Activated CD8-positive, alpha-beta memory T cell treated with anti-CD3 and anti-CD28 coated beads for 4 hours (primary cell): ENCODE measurements at regions not wholly inside any gene's neighbourhood (a gene's known extent, or its start where the extent isn't known, plus 50 kb on each side); places are given as distances from the start of the nearest gene placed in this dataset.

Experiments
- DNase-seq, 2 donors: peaks; one replicate each; pipeline ENCODE4 v3.0.0-alpha.2; 2020; ENCODE audit warnings: low read depth in 2 of 2

DNA sequence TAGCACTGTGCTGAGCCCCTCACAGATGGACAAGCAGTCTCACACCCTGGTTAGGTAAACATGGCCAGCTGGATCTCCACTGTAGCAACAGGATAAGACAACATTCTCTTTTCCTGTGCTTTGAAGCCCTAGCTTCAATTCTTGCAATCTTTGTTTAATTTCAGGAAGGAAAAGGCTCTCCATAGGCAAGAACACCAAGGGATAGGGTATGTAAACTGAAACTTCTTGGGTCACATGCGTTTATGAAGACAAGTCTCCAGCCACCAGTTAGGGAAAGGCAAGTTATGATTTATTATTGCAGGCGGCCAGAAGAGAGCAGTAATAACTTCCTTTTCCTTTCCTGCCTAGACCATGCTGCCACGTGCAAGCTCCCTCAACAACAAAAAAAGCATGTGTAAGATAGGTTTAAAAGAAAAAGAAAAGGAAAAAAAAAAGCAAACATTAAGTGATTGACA, 50.1 kb upstream of the POU5F2 start:
- no peak for DNase-seq
